NCI-H460 (cell line): ENCODE measurements at regions not wholly inside any gene's neighbourhood (a gene's known extent, or its start where the extent isn't known, plus 50 kb on each side); places are given as distances from the start of the nearest gene placed in this dataset.
"Not testable (repeated sequence)": the region's sequence is repeated elsewhere in the genome, so short reads cannot be mapped to it uniquely, and the experiment has no call there.

ENCODE experiments used
- DNase-seq: peaks from one replicate; pipeline ENCODE4 v3.0.0-alpha.2; 2016; ENCODE audit warnings: low read depth; ENCODE audit errors: extremely low read depth

- DNase-seq, result no peak
These were observed 95.4 kb upstream of the ERRFI1 start for GRCh38 chr1:8121261-8122159.

- DNase-seq, result no peak
These were observed 94.7 kb upstream of the ERRFI1 start for GRCh38 chr1:8120693-8121260.

DNA sequence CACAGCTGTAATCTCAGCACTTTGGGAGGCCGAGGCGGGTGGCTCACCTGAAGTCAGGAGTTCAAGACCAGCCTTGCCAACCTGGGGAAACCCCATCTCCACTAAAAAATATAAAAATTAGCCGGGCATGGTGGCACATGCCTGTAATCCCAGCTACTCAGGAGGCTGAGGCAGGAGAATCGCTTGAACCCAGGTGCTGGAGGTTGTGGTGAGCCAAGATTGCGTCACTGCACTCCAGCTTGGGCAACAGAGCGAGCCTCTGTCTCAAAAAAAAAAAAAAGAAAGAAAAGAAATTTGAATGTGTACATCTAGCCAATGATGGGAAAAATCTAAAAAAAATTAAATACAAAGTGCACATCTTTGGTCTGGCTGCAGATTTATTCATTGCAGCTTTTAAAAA is 92.6 kb upstream of the ERRFI1 start:
- not testable (repeated sequence) for DNase-seq

- DNase-seq, result no peak
These were observed 91.9 kb upstream of the ERRFI1 start for GRCh38 chr1:8118031-8118451.

DNA sequence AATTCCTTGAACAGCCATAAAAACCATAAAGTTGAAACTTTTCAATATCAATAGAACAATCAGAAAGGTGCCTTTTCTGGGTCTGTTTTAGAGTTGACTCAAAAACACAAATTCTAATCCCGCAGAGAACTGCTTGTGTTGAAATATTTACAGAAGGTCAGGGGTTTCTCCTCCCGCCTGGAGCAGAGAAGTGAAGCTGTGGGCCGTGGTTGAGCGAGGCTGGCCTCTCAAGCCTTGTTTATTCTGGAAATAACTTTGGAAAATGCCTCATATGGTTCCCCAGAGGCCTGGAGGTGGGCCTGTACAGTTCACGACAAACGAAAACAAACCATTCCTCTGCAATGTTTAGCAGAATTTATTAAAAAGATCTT is 90.8 kb upstream of the ERRFI1 start:
- DNase-seq, result no peak

DNA sequence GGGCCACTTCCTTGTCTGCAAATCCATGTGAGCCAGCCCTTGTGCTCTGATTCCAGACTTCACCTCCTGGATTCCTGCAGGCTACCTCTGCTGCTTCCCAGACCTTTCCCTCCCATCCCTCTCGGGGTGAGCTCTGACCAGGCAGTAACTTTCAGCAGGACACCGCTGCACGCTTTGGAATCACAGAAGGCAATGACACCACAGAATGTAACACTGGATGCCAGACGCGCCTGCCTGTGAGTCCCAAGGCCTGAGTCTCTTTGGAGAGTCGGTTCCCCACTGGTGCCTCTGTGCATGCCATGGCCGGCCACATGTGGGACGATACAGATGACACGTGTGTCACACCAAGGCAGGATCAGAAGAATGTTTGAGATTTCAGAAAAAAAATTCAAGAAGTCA is 89.7 kb upstream of the ERRFI1 start:
- DNase-seq, result no peak

DNA sequence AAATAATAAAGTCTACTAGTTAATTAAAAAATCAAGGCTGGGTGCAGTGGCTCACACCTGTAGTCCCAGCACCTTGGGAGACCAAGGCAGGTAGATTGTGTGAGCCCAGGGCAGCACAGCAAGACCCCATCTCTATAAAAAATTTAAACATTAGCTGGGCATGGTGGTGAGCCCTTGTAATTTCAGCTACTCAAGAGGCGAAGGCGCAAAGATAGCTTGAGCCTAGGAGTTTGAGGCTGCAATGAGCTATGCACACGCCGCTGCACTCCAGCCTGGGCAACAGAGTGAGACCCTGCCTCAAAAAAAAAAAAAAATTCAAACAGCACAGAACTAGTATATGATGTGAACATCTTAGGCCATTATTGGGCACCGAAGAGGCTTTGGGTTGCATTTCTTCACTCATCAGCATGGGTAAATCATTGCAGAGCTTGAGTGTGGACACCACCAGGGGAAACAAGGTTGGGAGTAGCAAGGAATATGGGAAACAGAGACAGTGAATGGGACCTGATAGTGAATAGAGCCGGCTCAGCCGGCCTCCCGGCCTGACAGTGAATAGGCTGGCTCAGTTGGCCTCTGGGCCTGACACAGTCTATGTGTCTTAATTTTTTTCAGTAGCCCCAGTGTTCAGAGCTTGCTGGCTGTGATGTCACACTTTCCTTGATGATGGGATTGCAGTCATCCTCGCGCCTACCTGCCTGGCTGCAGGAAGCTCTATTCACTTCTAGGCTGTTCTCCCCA is 89.1 kb upstream of the ERRFI1 start:
- no peak for DNase-seq

DNA sequence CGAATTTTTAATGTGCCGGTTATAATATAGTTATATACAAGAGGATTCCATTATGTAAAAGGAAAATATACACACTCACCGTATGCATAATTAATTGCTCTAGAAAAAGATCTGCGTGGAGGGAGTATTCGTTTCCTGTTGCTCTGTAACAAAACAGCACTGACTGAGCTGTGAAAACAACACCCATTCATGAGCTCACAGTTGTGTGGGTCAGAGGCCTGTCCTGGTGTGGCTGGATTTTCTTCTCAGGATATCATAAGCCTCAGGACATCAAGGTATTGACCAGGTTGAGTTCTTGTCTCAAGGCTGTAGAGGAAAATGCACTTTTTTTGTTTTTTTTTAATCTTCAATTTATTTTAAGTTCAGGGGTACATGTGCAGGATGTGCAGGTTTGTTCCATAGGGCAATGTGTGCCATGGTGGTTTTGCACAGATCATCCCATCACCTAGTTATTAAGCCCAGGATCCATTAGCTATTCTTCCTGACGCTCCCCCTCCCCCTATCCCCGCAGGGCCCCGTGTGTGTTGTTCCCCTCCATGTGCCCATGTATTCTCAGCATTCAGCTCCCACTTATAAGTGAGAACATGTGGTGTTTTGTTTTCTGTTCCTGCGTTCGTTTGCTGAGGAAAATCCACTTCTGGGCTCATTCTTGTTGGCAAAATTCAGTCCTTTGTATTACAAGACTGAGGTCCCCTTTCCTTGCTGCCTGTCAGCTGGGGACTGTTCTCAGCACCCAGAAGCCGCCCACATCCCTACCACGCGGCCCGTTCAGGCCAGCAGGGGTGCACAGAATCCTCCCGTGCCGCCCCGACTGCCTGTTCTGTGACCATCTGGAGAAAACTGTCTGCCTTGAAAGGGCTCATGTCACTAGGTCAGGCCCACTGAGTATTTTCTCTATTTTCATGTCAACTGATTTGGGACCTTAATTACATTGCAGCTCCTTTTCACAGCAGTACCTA is 87.4 kb upstream of the ERRFI1 start:
- no peak for DNase-seq

GRCh38 chr1:8112611-8113261 is 86.6 kb upstream of the ERRFI1 start:
- no peak for DNase-seq

DNA sequence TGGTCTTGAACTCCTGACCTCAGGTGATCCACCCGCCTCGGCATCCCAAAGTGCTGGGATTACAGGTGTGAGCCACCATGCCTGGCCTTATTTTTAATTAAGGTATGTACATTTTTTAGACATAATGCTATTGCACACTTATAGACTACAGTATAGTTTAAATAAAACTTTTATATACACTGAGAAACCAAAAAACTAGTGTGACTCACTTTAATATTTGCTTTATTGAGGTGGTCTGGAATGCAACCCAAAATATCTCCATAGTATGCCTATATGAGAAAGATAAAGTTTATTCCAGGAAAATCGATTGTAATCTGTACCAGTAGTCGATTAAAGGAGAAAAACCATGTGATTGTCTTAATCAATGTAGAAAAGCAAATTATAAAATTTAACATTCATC is 85.5 kb upstream of the ERRFI1 start:
- DNase-seq, result no peak

DNA sequence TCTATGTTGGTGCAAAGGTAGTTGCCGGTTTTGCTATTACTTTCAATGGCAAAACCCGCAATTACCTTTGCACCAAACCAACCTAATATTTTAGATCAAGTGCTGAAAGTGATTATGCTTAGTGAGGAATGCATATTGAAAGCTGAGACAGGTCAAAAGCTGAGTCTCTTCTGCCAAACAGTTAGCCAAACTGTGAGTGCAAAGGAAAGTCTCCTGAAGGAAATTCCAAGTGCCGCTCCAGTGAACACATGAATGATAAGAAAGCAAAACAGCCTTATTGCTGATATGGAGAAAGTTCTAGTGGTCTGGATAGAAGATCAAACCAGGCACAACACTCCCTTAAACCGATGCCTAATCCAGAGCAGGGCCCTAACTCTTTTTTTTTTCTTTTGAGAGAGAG is 83.1 kb upstream of the ERRFI1 start:
- DNase-seq, result no peak

DNA sequence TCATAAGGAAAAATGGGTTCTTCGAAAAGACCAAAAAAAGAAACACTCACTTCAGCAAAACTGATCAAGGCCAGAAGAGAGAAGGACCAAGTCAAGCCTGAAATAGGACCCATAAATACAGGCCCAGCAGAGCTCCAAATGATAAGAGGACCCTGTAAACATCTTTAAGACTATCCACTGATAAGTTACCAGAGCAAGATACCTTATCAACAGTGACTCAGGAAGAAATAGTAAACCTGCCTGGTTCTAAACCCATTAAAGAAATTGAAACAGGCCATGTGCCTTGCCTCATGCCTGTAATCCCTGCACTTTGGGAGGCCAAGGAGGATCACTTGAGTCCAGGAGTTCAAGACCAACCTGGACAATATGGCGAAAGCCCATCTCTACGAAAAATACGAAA is 81.8 kb upstream of the ERRFI1 start:
- DNase-seq, result no peak

DNA sequence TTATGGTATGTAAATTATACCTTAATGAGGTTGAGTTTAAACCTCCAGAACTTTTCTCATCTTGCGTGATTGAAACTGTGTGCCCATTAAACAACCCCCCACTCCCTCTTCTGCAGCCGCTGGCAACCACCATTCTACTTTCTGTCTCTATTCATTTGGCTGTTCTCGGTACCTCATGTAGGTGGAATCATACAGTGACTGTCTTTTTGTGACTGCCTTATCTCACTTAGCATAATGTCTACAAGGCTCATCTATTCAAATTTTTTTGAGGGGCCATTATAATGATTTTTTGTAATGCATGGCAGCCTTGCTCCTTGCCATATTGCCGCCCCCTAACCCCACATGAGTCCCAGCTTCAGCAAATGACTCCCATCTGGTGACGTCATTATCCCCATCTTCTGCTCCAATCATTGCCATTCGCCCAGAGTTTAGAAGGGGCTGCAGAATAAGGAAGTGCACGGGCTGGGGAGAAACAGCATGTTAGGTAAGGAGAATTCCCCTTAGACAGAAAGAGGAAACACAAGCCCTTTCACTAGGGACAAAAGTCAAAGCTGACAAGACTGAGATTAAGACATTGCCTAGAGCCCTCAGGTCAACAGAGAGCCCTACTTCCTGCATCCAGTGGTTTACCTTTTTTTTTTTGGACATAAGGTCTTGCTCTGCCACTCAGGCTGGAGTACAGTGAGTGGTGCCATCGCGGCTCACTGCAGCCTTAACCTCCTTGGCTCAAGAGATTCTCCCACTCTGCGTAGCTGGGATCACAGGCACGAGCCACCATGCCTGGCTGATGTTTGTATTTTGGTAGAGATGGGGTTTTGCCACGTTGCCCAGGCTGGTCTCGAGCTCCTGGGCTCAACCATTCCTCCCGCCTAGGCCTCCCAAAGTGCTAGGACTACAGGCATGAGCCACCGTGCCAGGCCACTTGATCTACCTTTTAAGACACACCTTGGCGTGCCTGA is 78.4 kb upstream of the ERRFI1 start:
- DNase-seq, result no peak

- DNase-seq, result no peak
These were observed 71.8 kb upstream of the ERRFI1 start for GRCh38 chr1:8097908-8098307.

GRCh38 chr1:8097077-8097799 is 71.1 kb upstream of the ERRFI1 start:
- DNase-seq, result peak; percentile 78

- no peak for DNase-seq
These were observed 70.2 kb upstream of the ERRFI1 start for GRCh38 chr1:8096105-8097011.

- no peak for DNase-seq
These were observed 69.5 kb upstream of the ERRFI1 start for GRCh38 chr1:8095584-8095983.
